ENCODE measurements at regions not wholly inside any gene's neighbourhood (a gene's known extent, or its start where the extent isn't known, plus 50 kb on each side); places are given as distances from the start of the nearest gene placed in this dataset.

- Histone ChIP-seq H3K9me3 (ENCODE audit: severe bottlenecking) (no peaks in the 10 kb centered on the region), H3K27ac (no peak overlapping the region), H3K27me3 (ENCODE audit: insufficient read depth, low read depth, severe bottlenecking) (peaks cover 70% of the 10 kb centered on the region), H3K4me3 (ENCODE audit: low read depth, low read length) (no peak overlapping the region), H3K36me3 (no peaks in the 10 kb centered on the region)
- no peak for TF ChIP-seq CTCF (IDR thresholded peaks at IDR 0.05; ENCODE audit: low read depth, low read length)
- DNase-seq, result no peak
Measured at GRCh38 chr12:11446372-11446771, 51.0 kb upstream of the PRB2 start.

- Histone ChIP-seq H3K27me3 (ENCODE audit: insufficient read depth, low read depth, severe bottlenecking) (peaks cover 42% of the 10 kb centered on the region), H3K27ac (no peak overlapping the region), H3K9me3 (ENCODE audit: severe bottlenecking) (no peaks in the 10 kb centered on the region), H3K4me3 (ENCODE audit: low read depth, low read length) (no peak overlapping the region), H3K36me3 (no peaks in the 10 kb centered on the region)
- no peak for TF ChIP-seq CTCF (IDR thresholded peaks at IDR 0.05; ENCODE audit: low read depth, low read length)
- DNase-seq, result no peak
Measured at GRCh38 chr12:11457996-11458645, 62.8 kb upstream of the PRB2 start.

GRCh38 chr12:11460343-11461023 is 65.1 kb upstream of the PRB2 start:
- TF ChIP-seq CTCF (IDR thresholded peaks at IDR 0.05; ENCODE audit: low read depth, low read length), result no peak
- Histone ChIP-seq H3K4me3 (ENCODE audit: low read depth, low read length) (no peak overlapping the region), H3K27ac (no peak overlapping the region), H3K36me3 (no peaks in the 10 kb centered on the region), H3K27me3 (ENCODE audit: insufficient read depth, low read depth, severe bottlenecking) (peaks cover 19% of the 10 kb centered on the region), H3K9me3 (ENCODE audit: severe bottlenecking) (no peaks in the 10 kb centered on the region)
- DNase-seq, result no peak

GRCh38 chr12:11461433-11461832 is 66.1 kb upstream of the PRB2 start:
- Histone ChIP-seq H3K27me3 (ENCODE audit: insufficient read depth, low read depth, severe bottlenecking) (peaks cover 10% of the 10 kb centered on the region), H3K36me3 (no peaks in the 10 kb centered on the region), H3K9me3 (ENCODE audit: severe bottlenecking) (no peaks in the 10 kb centered on the region), H3K4me3 (ENCODE audit: low read depth, low read length) (no peak overlapping the region), H3K27ac (no peak overlapping the region)
- no peak for TF ChIP-seq CTCF (IDR thresholded peaks at IDR 0.05; ENCODE audit: low read depth, low read length)
- no peak for DNase-seq

GRCh38 chr12:11477110-11477509 is 81.7 kb upstream of the PRB2 start:
- no peak for DNase-seq
- Histone ChIP-seq H3K4me3 (ENCODE audit: low read depth, low read length) (no peak overlapping the region), H3K36me3 (no peaks in the 10 kb centered on the region)

More at GRCh38 chr12:11477110-11477509, 81.7 kb upstream of the PRB2 start:
- TF ChIP-seq CTCF (IDR thresholded peaks at IDR 0.05; ENCODE audit: low read depth, low read length), result no peak
- Histone ChIP-seq H3K9me3 (ENCODE audit: severe bottlenecking) (no peaks in the 10 kb centered on the region), H3K27ac (no peak overlapping the region), H3K27me3 (ENCODE audit: insufficient read depth, low read depth, severe bottlenecking) (peaks cover 13% of the 10 kb centered on the region)
